GM12878 (cell line): ENCODE measurements at regions not wholly inside any gene's neighbourhood (a gene's known extent, or its start where the extent isn't known, plus 50 kb on each side); places are given as distances from the start of the nearest gene placed in this dataset.

ENCODE experiments used
- ATAC-seq: fragments of 200-7000 bp; cut with Tn5 transposase; 3 replicates; pipeline ENCODE4 v1.9.1; 2020; ENCODE audit warnings: mild to moderate bottlenecking, moderate library complexity
- BruUV-seq: library from RNA; stranded (reverse); fragments of 400-500 nt; replicated peaks from 2 replicates; lab custom pipeline; 2021; lab: Mats Ljungman, UMichigan
- CTCF ChIA-PET: fragments of 300-600 bp; sonication (Branson Sonifier 250); formaldehyde crosslinking; extraction: SDS; loops from one replicate; lab custom pipeline; 2021; ENCODE audit warnings: inconsistent platforms; lab: Yijun Ruan, JAX
- POLR2A ChIA-PET: fragments of 350-600 bp; formaldehyde crosslinking; extraction: SDS; loops from one replicate; lab custom pipeline; 2021; ENCODE audit warnings: inconsistent platforms; lab: Charles Lee
- RAD21 ChIA-PET: fragments of 300-600 bp; sonication (Branson Sonifier 250); formaldehyde crosslinking; loops from one replicate; lab custom pipeline; 2023; ENCODE audit warnings: antibody characterized with exemption; ENCODE audit not compliant: unreplicated experiment; lab: Charles Lee
- SMC1A ChIA-PET: fragments of 300-600 bp; sonication (Branson Sonifier 250); formaldehyde crosslinking; loops from one replicate; lab custom pipeline; 2023; ENCODE audit not compliant: unreplicated experiment, uncharacterized antibody; lab: Charles Lee
- DNase-seq: peaks from one replicate; pipeline ENCODE4 v3.0.0-alpha.2; 2011; ENCODE audit warnings: low read depth, low spot score
- FAIRE-seq: peaks from 3 replicates; lab custom pipeline; 2011; peaks lifted over from hg19 to GRCh38; lab: Jason Lieb, UNC
- H2AFZ ChIP-seq: 2 replicates; pipeline ENCODE4 v1.6.0; 2011; ENCODE audit warnings: low read depth, low read length, control low read depth; ENCODE audit not compliant: control insufficient read depth
- H3K27ac ChIP-seq: 2 replicates; pipeline ENCODE4 v1.5.1; 2011; ENCODE audit warnings: control low read depth; ENCODE audit not compliant: control insufficient read depth, insufficient read depth
- H3K27me3 ChIP-seq, 2 experiments: replicated peaks in 1 of 2; 2 replicates each; pipeline versions ENCODE4 v1.6.0 to v1.6.1; 2011; ENCODE audit warnings: low read length in 1 of 2; ENCODE audit not compliant: control insufficient read depth in 2 of 2, insufficient read depth in 2 of 2
- H3K36me3 ChIP-seq, 2 experiments: 2 replicates each; pipeline ENCODE4 v1.5.1; 2011; ENCODE audit warnings: low read length in 1 of 2; ENCODE audit not compliant: control insufficient read depth in 2 of 2, insufficient read depth in 2 of 2
- H3K4me1 ChIP-seq: 2 replicates; pipeline ENCODE4 v1.6.1; 2011; ENCODE audit warnings: mild to moderate bottlenecking, low read length, moderate library complexity, mixed read lengths; ENCODE audit not compliant: control insufficient read depth, insufficient read depth
- H3K4me2 ChIP-seq: 2 replicates; pipeline ENCODE4 v1.6.0; 2011; ENCODE audit warnings: control low read depth; ENCODE audit not compliant: control insufficient read depth, insufficient read depth
- H3K4me3 ChIP-seq: fragments of 200-600 bp; sonication (generic); 2 replicates; pipeline ENCODE4 v1.5.1; 2016
- H3K79me2 ChIP-seq: 2 replicates; pipeline ENCODE4 v1.6.0; 2011; ENCODE audit warnings: low read length; ENCODE audit not compliant: control insufficient read depth, insufficient read depth
- H3K9ac ChIP-seq: 2 replicates; pipeline ENCODE4 v1.8.0; 2011; ENCODE audit warnings: low read length, control low read depth, mixed read lengths; ENCODE audit not compliant: control insufficient read depth, insufficient read depth
- H3K9me3 ChIP-seq: replicated peaks from 3 replicates; pipeline ENCODE4 v1.5.1; 2011; ENCODE audit warnings: mild to moderate bottlenecking, low read length; ENCODE audit not compliant: control insufficient read depth, insufficient read depth
- H4K20me1 ChIP-seq: 2 replicates; pipeline ENCODE4 v1.6.0; 2011; ENCODE audit not compliant: control insufficient read depth, insufficient read depth
- BMI1 ChIP-seq: fragments of 450-650 bp; IDR thresholded peaks from 2 replicates; pipeline ENCODE4 v1.6.1; 2016; ENCODE audit warnings: mild to moderate bottlenecking, moderate library complexity, borderline replicate concordance
- CBX3 ChIP-seq: fragments of 200-600 bp; sonication (generic); IDR thresholded peaks from 2 replicates; pipeline ENCODE4 v1.6.1; 2016; ENCODE audit warnings: low read depth, borderline replicate concordance
- EZH2 ChIP-seq: IDR thresholded peaks from 2 replicates; pipeline ENCODE4 v1.6.1; 2012; ENCODE audit warnings: low read depth, mild to moderate bottlenecking, control low read depth, inconsistent platforms, low read length, borderline replicate concordance; ENCODE audit not compliant: control insufficient read depth
- HSF1 ChIP-seq: fragments of 150-350 bp; IDR thresholded peaks from 2 replicates; pipeline ENCODE4 v1.6.1; 2014; ENCODE audit warnings: mild to moderate bottlenecking, low read depth, low read length
- LARP7 ChIP-seq: fragments of 450-650 bp; IDR thresholded peaks from 2 replicates; pipeline ENCODE4 v1.6.1; 2017; ENCODE audit warnings: mild to moderate bottlenecking
- TBL1XR1 ChIP-seq: IDR thresholded peaks from 2 replicates; pipeline ENCODE4 v1.6.1; 2012; ENCODE audit warnings: low read depth, low read length, improper control_type of control experiment
- WRNIP1 ChIP-seq: IDR thresholded peaks from 2 replicates; pipeline ENCODE4 v1.6.1; 2011; ENCODE audit warnings: low read depth, low read length, improper control_type of control experiment, borderline replicate concordance
- ZNF687 ChIP-seq: fragments of 450-650 bp; IDR thresholded peaks from 2 replicates; pipeline ENCODE4 v1.6.1; 2017; ENCODE audit warnings: mild to moderate bottlenecking, moderate library complexity
- WGBS: methylation state at CpG from one replicate; pipeline ENCODE4 v1.1.6; 2016; ENCODE audit warnings: low lambda C conversion rate; ENCODE audit not compliant: insufficient replicate concordance, insufficient coverage; ENCODE audit errors: missing lambda C conversion rate; 5-methylcytosine and 5-hydroxymethylcytosine counted together
- in situ Hi-C: fragments of 300-500 bp; cut with MboI; formaldehyde crosslinking; loops from 9 replicates; pipeline ENCODE4 v1.14.3; 2018; ENCODE audit warnings: mixed read lengths
- intact Hi-C: fragments of 100-400 bp; cut with micrococcal nuclease; formaldehyde crosslinking; loops from one replicate; pipeline ENCODE4 v1.14.2; 2022; ENCODE audit not compliant: unreplicated experiment

- TF ChIP-seq ZNF687 = no peak
- no peak for TF ChIP-seq BMI1
- TF ChIP-seq CBX3 = no peak
- TF ChIP-seq LARP7 = no peak
- TF ChIP-seq WRNIP1 = no peak
- no peak for TF ChIP-seq HSF1
- TF ChIP-seq TBL1XR1 = no peak
Observed at GRCh38 chr6:85866758-85867401, 224.2 kb upstream of the SYNCRIP start (continued).

- WGBS = 81% methylated on average over 5 of the region's 5 CpGs
- H3K4me1 ChIP-seq = no peaks in the 10 kb centered on the region
- H3K79me2 ChIP-seq = no peaks in the 10 kb centered on the region
- no peaks in the 10 kb centered on the region for H4K20me1 ChIP-seq
- POLR2A ChIA-PET = interaction anchor here (0.7 kb wide), 1 partner anchor 27 kb away, joined by 3 read pairs; no protein-coding TSS in a partner anchor
- intact Hi-C loops (no loop called here), in situ Hi-C loops (no loop called here)
- BruUV-seq = no TSS peak
- no peaks in the 10 kb centered on the region for H3K27me3 ChIP-seq
- DNase-seq (no peak), ATAC-seq (peak; percentile 11; the same call in 1 of the 3 replicates), FAIRE-seq (no peak)
- no peaks in the 10 kb centered on the region for H3K9me3 ChIP-seq
- no peaks in the 10 kb centered on the region for H3K36me3 ChIP-seq
- SMC1A ChIA-PET = interaction anchor here (0.7 kb wide), 1 partner anchor 886 kb away, joined by 3 read pairs; no protein-coding TSS in a partner anchor
- no peak overlapping the region for H3K4me2 ChIP-seq
- no peak overlapping the region for H3K27ac ChIP-seq
- RAD21 ChIA-PET = no interaction called here
- no peak overlapping the region for H2AFZ ChIP-seq
- peak overlapping the region; percentile 14; the same call in 1 of the 2 replicates for H3K4me3 ChIP-seq
- CTCF ChIA-PET = no interaction called here
- no peak overlapping the region for H3K9ac ChIP-seq
- TF ChIP-seq EZH2 = no peak
Observed at GRCh38 chr6:85866370-85866730, 223.7 kb upstream of the SYNCRIP start.
